Left cardiac atrium (tissue), 4 donors: ENCODE measurements at regions not wholly inside any gene's neighbourhood (a gene's known extent, or its start where the extent isn't known, plus 50 kb on each side); places are given as distances from the start of the nearest gene placed in this dataset.

Experiments used
- ATAC-seq, 2 donors: fragments of 200-7000 bp; cut with Tn5 transposase; one replicate each; pipeline ENCODE4 v1.9.1; 2020; ENCODE audit warnings: mild to moderate bottlenecking in 2 of 2, moderate library complexity in 2 of 2
- DNase-seq: peaks from one replicate; pipeline ENCODE4 v3.0.0-alpha.2; 2020
- intact Hi-C, 2 donors: fragments of 100-400 bp; cut with DNase I; formaldehyde crosslinking; loops; one replicate each; pipeline versions ENCODE4 v1.14.1 to v1.15.1; 2022 to 2023
- donor health status: DM: no; HTN: yes; CAD: no.
- donor health status: DM: no; HTN: yes; CAD: no; lungs with severe emphysema.
- donor health status: DM: yes; HTN: yes; CAD: no.
- donor health status: Dilated cardiomyopathy.

GRCh38 chr16:89027281-89027680, 50.3 kb upstream of the CBFA2T3 start:
- ATAC-seq = no peak
- no peak for DNase-seq
- intact Hi-C loops = no loop called here

GRCh38 chr16:89031715-89032659, 55.0 kb upstream of the CBFA2T3 start:
- intact Hi-C loops = no loop called here
- peak; percentile 30 for DNase-seq
- peak; percentile 55 to 67 for ATAC-seq

- no peak for ATAC-seq
- intact Hi-C loops = no loop called here
- no peak for DNase-seq
Observed at GRCh38 chr16:89033304-89033703, 56.3 kb upstream of the CBFA2T3 start.

- ATAC-seq = no peak
- DNase-seq = no peak
- intact Hi-C loops = no loop called here
Observed at GRCh38 chr16:89033796-89034572, 57.0 kb upstream of the CBFA2T3 start.

- DNase-seq = no peak
- no peak for ATAC-seq
- intact Hi-C loops = no loop called here
Observed at GRCh38 chr16:89034573-89034961, 57.6 kb upstream of the CBFA2T3 start.

- intact Hi-C loops = no loop called here
- no peak for DNase-seq
- ATAC-seq = no peak
Observed at GRCh38 chr16:89034971-89035668, 58.1 kb upstream of the CBFA2T3 start.

- intact Hi-C loops = no loop called here
- DNase-seq (no peak), ATAC-seq (no peak)
Observed at GRCh38 chr16:89035669-89036570, 57.7 kb upstream of the ACSF3 start.

- intact Hi-C loops = no loop called here
- no peak for DNase-seq
Observed at GRCh38 chr16:89036776-89037175, 56.9 kb upstream of the ACSF3 start.

GRCh38 chr16:89037261-89038152, 56.1 kb upstream of the ACSF3 start:
- DNase-seq = no peak
- intact Hi-C loops = no loop called here
- ATAC-seq = peak; percentile 39 to 68

More at GRCh38 chr16:89036776-89037175, 56.9 kb upstream of the ACSF3 start:
- no peak for ATAC-seq

GRCh38 chr16:89038221-89038721, 55.4 kb upstream of the ACSF3 start:
- ATAC-seq (no peak), DNase-seq (no peak)
- intact Hi-C loops = no loop called here

GRCh38 chr16:89038811-89039735, 54.6 kb upstream of the ACSF3 start:
- DNase-seq (no peak), ATAC-seq (no peak)
- intact Hi-C loops = no loop called here

- ATAC-seq (no peak), DNase-seq (no peak)
- intact Hi-C loops = no loop called here
Observed at GRCh38 chr16:89039756-89040155, 53.9 kb upstream of the ACSF3 start.

GRCh38 chr16:89040391-89040790, 53.3 kb upstream of the ACSF3 start:
- intact Hi-C loops = no loop called here
- DNase-seq = no peak
- ATAC-seq = no peak

- intact Hi-C loops = no loop called here
- DNase-seq = no peak
Observed at GRCh38 chr16:89040861-89041570, 52.6 kb upstream of the ACSF3 start.

GRCh38 chr16:89041571-89042481, 51.8 kb upstream of the ACSF3 start:
- DNase-seq (no peak), ATAC-seq (no peak)
- intact Hi-C loops = no loop called here

More at GRCh38 chr16:89040861-89041570, 52.6 kb upstream of the ACSF3 start:
- ATAC-seq = no peak
